Hematopoietic multipotent progenitor cell treated with erythropoietin and hydrocortisone succinate and interleukin-3 and kit ligand, for 15 days (in vitro differentiated cells): ENCODE measurements at regions not wholly inside any gene's neighbourhood (a gene's known extent, or its start where the extent isn't known, plus 50 kb on each side); places are given as distances from the start of the nearest gene placed in this dataset.
"Not testable (repeated sequence)": the region's sequence is repeated elsewhere in the genome, so short reads cannot be mapped to it uniquely, and the experiment has no call there.

Source experiments
- DNase-seq: peaks from one replicate; pipeline ENCODE4 v3.0.0-alpha.2; 2015; ENCODE audit warnings: low spot score

GRCh38 chr9:26163931-26164330, 485.7 kb upstream of the TUSC1 start:
- no peak for DNase-seq

- no peak for DNase-seq
Measured at GRCh38 chr9:26159575-26160392, 481.5 kb upstream of the TUSC1 start.

GRCh38 chr9:26158631-26159150, 480.4 kb upstream of the TUSC1 start:
- DNase-seq, result no peak

- no peak for DNase-seq
Measured at GRCh38 chr9:26157411-26157810, 479.2 kb upstream of the TUSC1 start.

GRCh38 chr9:26152350-26152749, 474.1 kb upstream of the TUSC1 start:
- no peak for DNase-seq

GRCh38 chr9:26148128-26148527, 469.9 kb upstream of the TUSC1 start:
- DNase-seq, result no peak

GRCh38 chr9:26145938-26146337, 467.7 kb upstream of the TUSC1 start:
- no peak for DNase-seq

GRCh38 chr9:26142631-26143030, 464.4 kb upstream of the TUSC1 start:
- DNase-seq, result no peak

- no peak for DNase-seq
Measured at GRCh38 chr9:26142201-26142600, 464.0 kb upstream of the TUSC1 start.

GRCh38 chr9:26133537-26133936, 455.3 kb upstream of the TUSC1 start:
- DNase-seq, result no peak

GRCh38 chr9:26132746-26133312, 454.6 kb upstream of the TUSC1 start:
- DNase-seq, result no peak

- DNase-seq, result no peak
Measured at GRCh38 chr9:26131886-26132285, 453.6 kb upstream of the TUSC1 start.

GRCh38 chr9:26129217-26129616, 451.0 kb upstream of the TUSC1 start:
- DNase-seq, result no peak

GRCh38 chr9:26125693-26126092, 447.4 kb upstream of the TUSC1 start:
- no peak for DNase-seq

- DNase-seq, result not testable (repeated sequence)
Measured at GRCh38 chr9:26116085-26116484, 437.8 kb upstream of the TUSC1 start.

- DNase-seq, result no peak
Measured at GRCh38 chr9:26112724-26113123, 434.5 kb upstream of the TUSC1 start.

- no peak for DNase-seq
Measured at GRCh38 chr9:26086396-26086795, 408.2 kb upstream of the TUSC1 start.

GRCh38 chr9:26081847-26082246, 403.6 kb upstream of the TUSC1 start:
- no peak for DNase-seq

GRCh38 chr9:26078706-26079105, 400.5 kb upstream of the TUSC1 start:
- DNase-seq, result no peak

- DNase-seq, result no peak
Measured at GRCh38 chr9:26077860-26078259, 399.6 kb upstream of the TUSC1 start.

GRCh38 chr9:26067608-26068007, 389.4 kb upstream of the TUSC1 start:
- DNase-seq, result no peak

- no peak for DNase-seq
Measured at GRCh38 chr9:26066237-26066636, 388.0 kb upstream of the TUSC1 start.

- DNase-seq, result no peak
Measured at GRCh38 chr9:26061948-26062575, 383.8 kb upstream of the TUSC1 start.
